ENCODE measurements at regions not wholly inside any gene's neighbourhood (a gene's known extent, or its start where the extent isn't known, plus 50 kb on each side); places are given as distances from the start of the nearest gene placed in this dataset.

- no peak overlapping the region for H2AFZ ChIP-seq (ENCODE audit: low read length)
- no peak overlapping the region for H3K4ac ChIP-seq (replicated peaks; ENCODE audit: insufficient read length, low read depth, low read length)
- no peak overlapping the region for H3K4me2 ChIP-seq (ENCODE audit: insufficient read depth in 1 of 2, low read depth in 2 of 2, low read length in 2 of 2)
- H4K20me1 ChIP-seq (replicated peaks in 1 of 2; ENCODE audit: control insufficient read depth in 1 of 2, insufficient read depth in 2 of 2, low read length in 2 of 2), result no peaks in the 10 kb centered on the region
- no peak overlapping the region for H3K56ac ChIP-seq (replicated peaks; ENCODE audit: insufficient read length, low read depth, low read length)
- H4K8ac ChIP-seq (ENCODE audit: extremely low read depth, insufficient read depth, low read length), result no peak overlapping the region
- H3K9ac ChIP-seq (replicated peaks in 1 of 4; ENCODE audit: extremely low read depth in 1 of 4, low read depth in 3 of 4, low read length in 3 of 4), result no peak overlapping the region
- no peak overlapping the region for H2BK5ac ChIP-seq (ENCODE audit: low read depth, low read length)
- H3K4me3 ChIP-seq (ENCODE audit: extremely low read depth in 1 of 4, insufficient read depth in 2 of 4, low read depth in 3 of 4, low read length in 4 of 4), result no peak overlapping the region
- no peak overlapping the region for H2BK15ac ChIP-seq (ENCODE audit: low read length)
- H3K14ac ChIP-seq (ENCODE audit: insufficient read length), result no peak overlapping the region
- WGBS, 2 experiments (ENCODE audit: extremely low coverage in 1 of 2, insufficient coverage in 1 of 2, insufficient read length in 1 of 2, insufficient replicate concordance in 2 of 2, low coverage in 1 of 2, low lambda C conversion rate in 2 of 2, missing lambda C conversion rate in 1 of 2), result 81% methylated on average over 2 of the region's 2 CpGs; no CpG with 5 or more reads in 1 of the 2 experiments
- no peaks in the 10 kb centered on the region for H3K23me2 ChIP-seq (ENCODE audit: low read depth, low read length)
- no peak overlapping the region for H3K18ac ChIP-seq (ENCODE audit: extremely low read depth, low read length)
- H2BK120ac ChIP-seq (replicated peaks; ENCODE audit: low read depth, low read length), result no peak overlapping the region
- H2BK12ac ChIP-seq (ENCODE audit: low read depth, low read length), result no peak overlapping the region
- H3K4me1 ChIP-seq (replicated peaks in 1 of 4; ENCODE audit: control insufficient read depth in 3 of 4, insufficient read depth in 4 of 4, low read length in 3 of 4), result no peaks in the 10 kb centered on the region
- no peaks in the 10 kb centered on the region for H3K79me2 ChIP-seq (ENCODE audit: control insufficient read depth in 1 of 2, insufficient read depth in 2 of 2, low read length in 2 of 2)
- CTCF ChIA-PET (ENCODE audit: partially characterized antibody), result interaction anchor here (0.5 to 1.8 kb wide), 3 partner anchors 10 to 129 kb away, joined by 3 to 7 read pairs (median 3); no protein-coding TSS in a partner anchor
- no peak overlapping the region for H3K23ac ChIP-seq (ENCODE audit: insufficient read length)
- no peak overlapping the region for H4K91ac ChIP-seq (replicated peaks; ENCODE audit: insufficient read length, low read length)
- no peak overlapping the region for H2BK20ac ChIP-seq (ENCODE audit: low read length)
- H3K36me3 ChIP-seq (ENCODE audit: control insufficient read depth in 2 of 4, insufficient read depth in 4 of 4, low read length in 3 of 4), result no peaks in the 10 kb centered on the region
- H3K9me3 ChIP-seq (ENCODE audit: insufficient read depth in 2 of 2, low read depth in 1 of 2, low read length in 1 of 2), result peaks cover 13 to 14% of the 10 kb centered on the region in 2 experiments
- no peak overlapping the region for H3K27ac ChIP-seq (ENCODE audit: low read depth, low read length)
- no peak for DNase-seq (ENCODE audit: low read depth in 1 of 2, low spot score in 2 of 2)
- no peak overlapping the region for H2AK5ac ChIP-seq (ENCODE audit: low read depth, low read length)
- no peak overlapping the region for H4K5ac ChIP-seq (ENCODE audit: insufficient read length, low read depth, low read length)
- POLR2A ChIA-PET (ENCODE audit: partially characterized antibody), result no interaction called here
- FAIRE-seq, result no peak
- no peaks in the 10 kb centered on the region for H3K27me3 ChIP-seq (replicated peaks in 1 of 4; ENCODE audit: control insufficient read depth in 3 of 4, extremely low read depth in 1 of 4, insufficient read depth in 3 of 4, low read length in 3 of 4)
- no peaks in the 10 kb centered on the region for H3K79me1 ChIP-seq (ENCODE audit: low read depth, low read length)
- TF ChIP-seq TEAD4 (IDR thresholded peaks at IDR 0.05; ENCODE audit: low read depth, low read length) (no peak), ASH2L (IDR thresholded peaks at IDR 0.05; ENCODE audit: low read length) (no peak), YY1 (IDR thresholded peaks at IDR 0.05; ENCODE audit: low read depth, low read length) (no peak), SIX5 (IDR thresholded peaks at IDR 0.05; ENCODE audit: low read depth, low read length) (no peak), TAF7 (optimal IDR thresholded peaks at IDR 0.05; ENCODE audit: borderline replicate concordance, low read depth, low read length) (no peak)
Observed at GRCh38 chr1:61560385-61560784, 164.6 kb downstream of the TM2D1 start.
